ENCODE measurements at regions not wholly inside any gene's neighbourhood (a gene's known extent, or its start where the extent isn't known, plus 50 kb on each side); places are given as distances from the start of the nearest gene placed in this dataset.

DNA sequence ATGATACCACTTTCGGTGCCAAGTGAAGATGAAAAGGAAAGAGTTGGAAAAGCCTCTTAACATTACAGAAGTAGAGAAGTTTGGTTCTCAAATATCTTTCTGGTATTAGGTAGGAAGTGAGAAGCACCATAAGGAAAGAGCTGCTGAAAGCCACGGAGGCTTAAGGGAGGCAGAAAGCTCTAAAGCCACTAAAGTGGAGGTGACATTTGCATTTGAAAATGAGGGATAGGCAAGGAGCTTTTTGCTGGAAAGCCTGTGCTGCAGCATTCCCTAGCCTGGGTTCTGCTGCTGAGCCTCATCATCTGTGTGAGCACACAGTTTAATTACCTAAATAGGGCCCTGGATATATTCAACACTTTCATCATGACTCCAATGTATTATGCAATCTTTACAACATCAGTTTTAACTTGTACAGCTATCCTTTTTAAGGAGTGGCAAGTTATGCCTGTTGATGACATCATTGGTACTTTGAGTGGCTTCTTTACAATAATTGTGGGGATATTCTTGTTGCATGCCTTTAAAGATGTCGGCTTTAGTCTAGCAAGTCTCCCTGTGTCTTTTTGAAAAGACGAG lies 315.4 kb downstream of the RBM26 start:
- Histone ChIP-seq H3K9me3 (ENCODE audit: low read length) (no peaks in the 10 kb centered on the region), H2AFZ (ENCODE audit: low read length) (no peak overlapping the region), H3K4me2 (ENCODE audit: low read length) (no peak overlapping the region), H3K4me3 (ENCODE audit: low read depth, low read length, poor library complexity, severe bottlenecking) (no peak overlapping the region), H3K4me1 (ENCODE audit: insufficient read depth, low read length, severe bottlenecking) (no peaks in the 10 kb centered on the region), H3K27ac (ENCODE audit: low read depth, low read length, poor library complexity, severe bottlenecking) (no peak overlapping the region), H3K27me3 (ENCODE audit: insufficient read depth, low read length) (no peaks in the 10 kb centered on the region), H3K79me2 (ENCODE audit: insufficient read depth, low read length) (no peaks in the 10 kb centered on the region), H3K9me2 (ENCODE audit: low read depth, low read length) (no peaks in the 10 kb centered on the region), H3F3A (ENCODE audit: insufficient read depth, low read length) (no peaks in the 10 kb centered on the region), H3K9ac (ENCODE audit: low read length) (no peak overlapping the region), H3K36me3 (ENCODE audit: insufficient read depth, low read length) (no peaks in the 10 kb centered on the region), H4K20me1 (ENCODE audit: insufficient read depth, low read length) (no peaks in the 10 kb centered on the region)
- TF ChIP-seq EZH2 (IDR thresholded peaks at IDR 0.05; ENCODE audit: borderline replicate concordance, low read length) = no peak
- TF ChIP-seq, protein P1, sequence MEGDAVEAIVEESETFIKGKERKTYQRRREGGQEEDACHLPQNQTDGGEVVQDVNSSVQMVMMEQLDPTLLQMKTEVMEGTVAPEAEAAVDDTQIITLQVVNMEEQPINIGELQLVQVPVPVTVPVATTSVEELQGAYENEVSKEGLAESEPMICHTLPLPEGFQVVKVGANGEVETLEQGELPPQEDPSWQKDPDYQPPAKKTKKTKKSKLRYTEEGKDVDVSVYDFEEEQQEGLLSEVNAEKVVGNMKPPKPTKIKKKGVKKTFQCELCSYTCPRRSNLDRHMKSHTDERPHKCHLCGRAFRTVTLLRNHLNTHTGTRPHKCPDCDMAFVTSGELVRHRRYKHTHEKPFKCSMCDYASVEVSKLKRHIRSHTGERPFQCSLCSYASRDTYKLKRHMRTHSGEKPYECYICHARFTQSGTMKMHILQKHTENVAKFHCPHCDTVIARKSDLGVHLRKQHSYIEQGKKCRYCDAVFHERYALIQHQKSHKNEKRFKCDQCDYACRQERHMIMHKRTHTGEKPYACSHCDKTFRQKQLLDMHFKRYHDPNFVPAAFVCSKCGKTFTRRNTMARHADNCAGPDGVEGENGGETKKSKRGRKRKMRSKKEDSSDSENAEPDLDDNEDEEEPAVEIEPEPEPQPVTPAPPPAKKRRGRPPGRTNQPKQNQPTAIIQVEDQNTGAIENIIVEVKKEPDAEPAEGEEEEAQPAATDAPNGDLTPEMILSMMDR (IDR thresholded peaks at IDR 0.05; ENCODE audit: low read length) = no peak

GRCh38 chr13:79084802-79085424 lies 321.1 kb downstream of the RBM26 start:
- H3K9me3 ChIP-seq (ENCODE audit: low read length) = no peaks in the 10 kb centered on the region
- no peaks in the 10 kb centered on the region for H3K4me1 ChIP-seq (ENCODE audit: insufficient read depth, low read length, severe bottlenecking)
- H3K4me2 ChIP-seq (ENCODE audit: low read length) = no peak overlapping the region
- TF ChIP-seq EZH2 (IDR thresholded peaks at IDR 0.05; ENCODE audit: borderline replicate concordance, low read length) = no peak
- TF ChIP-seq, protein P1 (IDR thresholded peaks at IDR 0.05; ENCODE audit: low read length) = no peak
- no peak overlapping the region for H3K27ac ChIP-seq (ENCODE audit: low read depth, low read length, poor library complexity, severe bottlenecking)
- no peak overlapping the region for H3K4me3 ChIP-seq (ENCODE audit: low read depth, low read length, poor library complexity, severe bottlenecking)
- H4K20me1 ChIP-seq (ENCODE audit: insufficient read depth, low read length) = no peaks in the 10 kb centered on the region
- no peaks in the 10 kb centered on the region for H3K36me3 ChIP-seq (ENCODE audit: insufficient read depth, low read length)
- H3K27me3 ChIP-seq (ENCODE audit: insufficient read depth, low read length) = no peaks in the 10 kb centered on the region
- no peak overlapping the region for H2AFZ ChIP-seq (ENCODE audit: low read length)
- no peaks in the 10 kb centered on the region for H3K79me2 ChIP-seq (ENCODE audit: insufficient read depth, low read length)
- no peak overlapping the region for H3K9ac ChIP-seq (ENCODE audit: low read length)
- no peaks in the 10 kb centered on the region for H3F3A ChIP-seq (ENCODE audit: insufficient read depth, low read length)
- H3K9me2 ChIP-seq (ENCODE audit: low read depth, low read length) = no peaks in the 10 kb centered on the region

- Histone ChIP-seq H3K9me2 (ENCODE audit: low read depth, low read length) (no peaks in the 10 kb centered on the region), H3K4me3 (ENCODE audit: low read depth, low read length, poor library complexity, severe bottlenecking) (no peak overlapping the region), H3K4me1 (ENCODE audit: insufficient read depth, low read length, severe bottlenecking) (no peaks in the 10 kb centered on the region), H3K27me3 (ENCODE audit: insufficient read depth, low read length) (no peaks in the 10 kb centered on the region), H3F3A (ENCODE audit: insufficient read depth, low read length) (no peaks in the 10 kb centered on the region), H3K36me3 (ENCODE audit: insufficient read depth, low read length) (no peaks in the 10 kb centered on the region), H3K9me3 (ENCODE audit: low read length) (0 out of 2 replicates have a peak, but pooled peaks cover 5% of the 10 kb centered on the region), H3K4me2 (ENCODE audit: low read length) (no peak overlapping the region), H3K9ac (ENCODE audit: low read length) (no peak overlapping the region), H4K20me1 (ENCODE audit: insufficient read depth, low read length) (no peaks in the 10 kb centered on the region), H2AFZ (ENCODE audit: low read length) (no peak overlapping the region), H3K79me2 (ENCODE audit: insufficient read depth, low read length) (no peaks in the 10 kb centered on the region), H3K27ac (ENCODE audit: low read depth, low read length, poor library complexity, severe bottlenecking) (no peak overlapping the region)
- TF ChIP-seq, protein P1 (IDR thresholded peaks at IDR 0.05; ENCODE audit: low read length) = no peak
Observed at GRCh38 chr13:79081942-79082341, 324.1 kb downstream of the RBM26 start.
